Fibroblast of peridontal ligament (primary cell): ENCODE measurements at regions not wholly inside any gene's neighbourhood (a gene's known extent, or its start where the extent isn't known, plus 50 kb on each side); places are given as distances from the start of the nearest gene placed in this dataset.

ENCODE experiments used
- DNase-seq: peaks from one replicate; pipeline ENCODE4 v3.0.0-alpha.2; 2010; ENCODE audit errors: extremely low read depth

- DNase-seq = no peak
Observed at GRCh38 chr20:17109307-17109706, 117.5 kb upstream of the PCSK2 start.

GRCh38 chr20:17128206-17128605 is 98.6 kb upstream of the PCSK2 start:
- DNase-seq = no peak

GRCh38 chr20:17129089-17129488 is 97.8 kb upstream of the PCSK2 start:
- DNase-seq = no peak

- no peak for DNase-seq
Observed at GRCh38 chr20:17137692-17138091, 89.1 kb upstream of the PCSK2 start.

- no peak for DNase-seq
Observed at GRCh38 chr20:17138237-17138636, 88.6 kb upstream of the PCSK2 start.

GRCh38 chr20:17140894-17141293 is 85.9 kb upstream of the PCSK2 start:
- DNase-seq = no peak

GRCh38 chr20:17141568-17141967 is 85.3 kb upstream of the PCSK2 start:
- no peak for DNase-seq

- no peak for DNase-seq
Observed at GRCh38 chr20:17142666-17143065, 84.2 kb upstream of the PCSK2 start.

GRCh38 chr20:17150858-17151257 is 76.0 kb upstream of the PCSK2 start:
- DNase-seq = no peak

GRCh38 chr20:17155401-17155800 is 71.4 kb upstream of the PCSK2 start:
- DNase-seq = no peak

- no peak for DNase-seq
Observed at GRCh38 chr20:17158701-17159100, 68.1 kb upstream of the PCSK2 start.

GRCh38 chr20:17161673-17162481 is 65.0 kb upstream of the PCSK2 start:
- no peak for DNase-seq

- DNase-seq = no peak
Observed at GRCh38 chr20:17168026-17168612, 58.7 kb upstream of the PCSK2 start.

- DNase-seq = no peak
Observed at GRCh38 chr20:17169585-17170136, 57.2 kb upstream of the PCSK2 start.

- DNase-seq = no peak
Observed at GRCh38 chr20:17171746-17172280, 55.0 kb upstream of the PCSK2 start.

- DNase-seq = no peak
Observed at GRCh38 chr20:17172836-17173516, 53.9 kb upstream of the PCSK2 start.
